Femur (tissue), 1 donor: ENCODE measurements at regions not wholly inside any gene's neighbourhood (a gene's known extent, or its start where the extent isn't known, plus 50 kb on each side); places are given as distances from the start of the nearest gene placed in this dataset.

Experiments
- DNase-seq: peaks from one replicate; pipeline ENCODE4 v3.0.0-alpha.2; 2017

DNA sequence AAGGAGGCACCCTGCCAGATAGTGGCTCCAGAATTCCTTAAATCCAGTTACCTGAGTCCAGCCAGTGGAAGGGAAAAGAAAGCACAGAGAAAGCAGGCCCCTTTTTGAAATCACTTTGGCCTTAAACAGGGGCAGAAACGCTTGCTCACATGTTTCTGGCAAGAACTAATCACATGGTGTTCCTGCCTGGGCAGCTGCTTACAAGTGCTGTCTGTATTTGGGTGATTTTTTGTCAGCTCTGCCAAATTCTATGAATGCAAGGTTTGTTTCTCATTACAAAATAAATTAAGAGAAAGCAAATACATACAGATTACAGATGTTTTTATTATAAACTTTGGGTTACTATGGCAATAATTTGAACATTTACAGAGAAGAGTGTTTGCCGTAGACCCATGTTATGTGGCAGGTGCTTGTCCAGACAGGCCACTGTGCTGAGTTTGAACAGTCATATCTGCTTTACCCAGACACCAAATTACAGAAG lies 1237.8 kb downstream of the SLITRK5 start:
- DNase-seq, result no peak

DNA sequence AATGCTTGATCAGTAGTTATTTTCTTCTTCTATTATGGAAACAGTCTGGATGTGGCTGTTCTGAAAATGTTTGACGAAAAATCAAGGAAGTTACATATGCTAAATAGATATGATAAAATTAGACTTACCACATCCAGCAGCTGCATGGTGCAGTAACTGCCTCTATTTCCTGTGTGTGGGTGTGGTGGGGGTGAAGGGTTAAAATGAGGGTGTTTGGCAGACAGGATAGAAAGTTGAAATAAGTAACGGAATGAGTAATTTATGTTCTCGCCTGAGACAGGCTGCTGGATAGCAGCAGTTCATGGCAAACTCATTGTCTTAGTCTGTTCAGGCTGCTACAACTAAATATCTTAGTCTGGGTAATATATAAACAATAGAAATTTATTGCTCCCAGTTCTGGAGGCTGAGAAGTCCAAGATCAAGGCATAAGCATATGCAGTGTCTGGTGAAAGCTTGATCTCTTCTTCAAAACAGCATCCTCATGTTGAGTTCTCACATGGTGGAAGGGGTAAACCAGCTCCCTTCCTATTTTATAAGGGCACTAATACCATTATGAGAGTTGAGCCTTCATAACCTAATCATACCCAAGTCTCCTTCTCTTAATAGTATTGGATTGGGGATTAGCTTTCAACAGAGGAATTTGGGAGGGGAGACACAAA lies 1248.9 kb downstream of the SLITRK5 start:
- no peak for DNase-seq

DNA sequence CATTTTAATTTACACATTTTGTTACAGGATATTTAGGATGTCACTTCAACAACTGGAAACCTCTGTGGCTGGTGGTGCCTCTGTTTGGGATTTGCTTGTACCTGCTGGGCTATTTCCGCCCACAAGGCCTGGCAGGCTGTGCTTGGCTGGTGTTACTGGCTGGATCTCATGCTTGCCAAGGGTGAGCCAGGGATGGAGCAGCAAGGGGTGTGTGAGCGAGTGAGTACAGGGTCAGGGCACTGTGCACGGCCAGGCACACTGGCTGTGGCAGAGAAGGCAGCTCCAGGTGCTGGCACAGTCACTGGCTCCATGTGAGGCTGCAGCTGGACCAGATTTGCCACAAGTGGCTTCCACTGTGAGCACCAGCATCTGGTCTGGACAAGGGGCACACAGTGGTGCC lies 1254.8 kb downstream of the SLITRK5 start:
- DNase-seq, result no peak

DNA sequence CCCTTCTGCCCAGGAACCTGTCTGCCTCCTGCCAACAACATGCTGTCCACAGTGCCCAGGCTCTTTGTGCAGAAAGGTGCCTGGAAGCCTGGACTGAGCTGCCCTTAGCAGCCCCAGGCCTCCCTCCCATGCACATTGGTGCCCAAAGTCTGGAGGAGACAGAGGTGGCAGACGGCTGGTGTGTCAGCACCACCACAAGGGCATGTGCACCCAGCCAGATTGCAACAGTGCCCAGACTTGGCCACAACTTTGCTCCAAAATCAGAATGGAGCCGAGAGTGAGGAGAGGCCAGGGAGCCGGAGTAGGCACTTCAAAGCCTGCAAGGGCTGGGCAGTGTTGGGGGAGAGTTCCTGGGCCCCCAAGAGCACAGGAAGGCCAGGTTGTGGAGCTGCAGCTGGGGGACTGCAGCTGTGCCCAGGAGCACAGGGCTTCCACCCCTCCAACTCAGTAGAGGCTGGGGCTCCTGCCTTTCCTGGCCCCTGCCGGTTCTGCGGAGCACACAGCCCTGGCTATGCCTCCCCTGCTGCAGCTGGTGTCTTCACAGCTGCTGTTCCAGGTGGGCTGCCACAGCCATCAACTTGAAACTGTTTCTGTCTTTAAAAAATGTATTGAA lies 1255.8 kb downstream of the SLITRK5 start:
- no peak for DNase-seq

DNA sequence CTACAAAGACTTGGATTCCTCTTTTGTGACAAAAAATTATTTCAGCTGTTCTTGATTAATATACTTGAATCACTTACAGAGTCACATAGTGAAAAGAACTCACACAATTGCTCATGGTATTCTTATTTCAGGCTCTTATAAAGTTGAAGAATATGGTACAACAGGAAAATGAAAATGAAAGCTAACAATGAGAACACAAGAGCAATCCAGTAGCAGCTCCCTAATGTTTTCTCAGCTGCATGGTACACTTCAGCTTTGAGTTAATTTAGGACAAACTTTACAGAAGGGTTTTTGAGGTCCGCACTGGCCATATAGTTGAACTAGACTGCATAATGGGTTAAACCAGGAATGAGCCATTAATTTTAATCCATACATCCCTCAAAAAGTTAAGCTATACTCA lies 1261.8 kb downstream of the SLITRK5 start:
- DNase-seq, result no peak

DNA sequence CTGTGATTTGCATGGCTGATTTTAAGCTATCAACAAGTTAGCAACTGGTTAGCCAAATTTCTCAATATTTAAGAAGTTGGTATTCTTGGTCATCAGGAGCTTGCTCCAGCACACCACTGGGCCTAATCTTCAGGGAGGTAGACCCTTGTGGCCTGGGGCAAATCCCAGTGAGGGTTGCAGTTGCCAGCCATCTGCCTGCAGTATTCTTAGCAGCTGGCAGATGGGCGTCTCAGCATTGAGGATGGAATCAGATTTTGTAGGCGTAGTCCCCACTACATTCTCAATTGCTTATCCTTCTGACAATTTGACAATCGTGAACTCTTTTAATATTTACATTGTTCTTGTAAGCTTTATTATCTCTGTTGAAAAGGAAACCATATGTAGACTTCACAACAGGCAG lies 1266.2 kb downstream of the SLITRK5 start:
- no peak for DNase-seq

DNA sequence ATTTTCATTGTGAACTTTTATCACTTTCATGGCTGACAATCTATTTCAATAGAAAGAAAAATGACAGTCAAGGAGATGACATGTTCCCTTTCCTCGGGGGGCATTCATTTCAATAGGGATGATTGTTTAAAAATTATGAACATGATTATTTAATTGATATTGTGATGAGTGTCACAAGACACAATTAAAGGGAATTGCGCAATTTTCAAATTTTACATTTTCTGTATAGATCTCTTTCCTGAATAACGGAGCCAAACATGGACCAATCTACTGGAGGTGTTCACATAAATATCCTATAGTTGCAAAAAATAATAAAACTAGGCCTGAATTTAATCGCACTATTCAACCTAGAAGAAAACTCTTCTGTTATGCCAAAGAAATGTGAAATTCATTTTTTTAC lies 1274.6 kb downstream of the SLITRK5 start:
- DNase-seq, result no peak

DNA sequence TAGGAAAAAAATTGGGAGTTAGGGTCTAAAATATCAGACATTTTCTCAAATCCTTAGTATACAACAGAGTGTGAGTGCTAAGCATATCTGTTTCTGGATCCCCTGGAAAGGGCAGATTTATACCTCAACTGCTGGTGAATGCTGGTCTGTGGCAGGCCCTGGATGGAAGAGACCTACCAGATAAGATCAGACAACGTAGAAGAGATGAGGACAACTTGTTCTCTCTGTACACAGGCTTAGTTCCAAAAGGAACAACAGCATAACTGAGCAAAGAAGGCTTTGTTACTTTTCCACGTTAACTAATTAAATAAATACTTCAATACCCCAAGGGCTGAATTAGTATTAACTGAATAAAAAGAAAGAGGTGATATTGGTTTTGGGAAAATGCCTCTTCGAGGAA lies 1277.3 kb downstream of the SLITRK5 start:
- no peak for DNase-seq

DNA sequence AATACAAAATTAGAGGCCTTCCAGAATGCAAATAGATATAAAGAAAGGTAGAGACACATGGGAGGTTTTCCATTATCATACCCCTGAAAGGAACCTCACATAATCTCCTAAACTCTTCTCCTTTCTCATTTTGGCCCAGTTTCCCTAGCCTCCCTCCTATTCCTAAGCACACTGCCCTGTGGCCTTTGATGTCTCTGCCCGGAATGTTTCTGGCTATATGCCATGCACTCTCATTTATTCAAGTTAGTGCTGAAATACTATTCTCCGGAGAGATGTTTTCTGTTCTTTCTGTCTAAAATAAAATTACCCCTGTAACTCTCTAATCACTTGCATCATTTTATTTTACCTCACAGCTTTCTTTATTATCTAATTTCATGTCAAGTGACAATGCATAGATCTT lies 1287.7 kb downstream of the SLITRK5 start:
- DNase-seq, result no peak

DNA sequence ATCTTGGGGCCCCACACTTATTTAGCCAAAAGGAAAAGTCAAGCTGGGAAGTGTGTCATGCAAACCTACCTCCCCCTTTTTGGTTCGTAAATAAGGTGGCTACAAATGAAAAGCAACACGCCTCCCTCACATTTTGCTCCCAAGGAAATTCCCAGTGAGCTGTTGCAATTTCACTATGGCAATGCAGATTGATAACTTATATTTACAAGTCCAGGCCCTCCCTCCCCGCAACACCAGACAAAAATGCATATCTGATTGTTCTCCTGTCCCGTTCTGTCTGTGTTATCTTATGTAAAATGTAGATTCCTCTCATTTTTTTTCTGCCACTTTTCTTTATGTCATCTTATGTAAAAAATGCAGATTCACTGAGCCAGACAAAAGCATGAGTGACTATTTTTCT lies 1305.3 kb downstream of the SLITRK5 start:
- DNase-seq, result no peak

DNA sequence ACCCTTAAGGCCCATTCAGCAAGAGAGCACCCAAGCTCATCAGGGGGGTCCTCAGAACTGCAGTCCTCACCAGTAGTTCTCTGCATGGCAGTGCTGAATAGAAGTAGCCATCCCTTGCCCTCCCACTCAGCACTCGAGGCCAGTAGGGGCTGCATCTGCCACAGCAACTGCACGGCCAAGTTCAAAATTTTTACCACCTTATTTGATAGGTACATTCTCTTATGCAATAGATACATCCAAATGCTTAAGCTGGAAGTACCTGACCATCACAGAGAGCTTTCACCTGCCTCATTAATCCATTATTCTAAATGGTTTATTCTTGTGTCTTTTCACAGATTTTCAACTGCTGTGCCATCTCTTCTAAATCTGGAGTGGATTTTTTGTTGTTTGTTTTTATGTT lies 1307.4 kb downstream of the SLITRK5 start:
- no peak for DNase-seq

DNA sequence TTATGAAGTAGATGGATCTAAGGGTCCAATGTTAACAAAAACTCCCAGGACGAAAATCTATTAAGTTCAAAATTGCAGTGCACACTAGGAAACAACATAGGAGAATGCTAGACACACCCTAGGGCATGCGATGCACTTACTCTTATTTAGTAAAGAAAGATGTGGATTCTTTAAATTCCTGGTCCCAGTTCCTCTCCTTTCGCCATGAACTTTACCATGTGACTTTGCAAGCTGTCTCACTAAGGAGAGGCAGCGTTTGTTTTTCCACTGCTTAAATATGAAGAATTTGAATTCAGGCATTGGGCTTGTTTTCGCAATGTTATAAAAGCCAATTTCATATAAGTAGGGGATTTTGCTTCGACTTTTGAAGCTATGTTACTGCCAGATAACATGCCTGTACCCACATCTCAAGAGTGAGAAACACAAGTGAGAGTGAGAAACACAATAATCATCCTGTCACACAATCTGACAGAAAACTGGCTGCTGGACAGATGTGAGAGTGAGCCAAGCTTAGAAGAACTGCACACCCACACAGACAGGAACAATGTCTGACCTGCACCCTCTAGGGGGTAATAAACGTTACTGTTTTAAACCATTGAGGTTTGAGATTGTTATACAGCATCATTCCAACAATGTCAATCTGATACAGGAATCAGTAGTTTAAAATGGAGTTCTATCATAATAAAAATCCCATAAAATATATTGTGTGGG lies 1308.4 kb downstream of the SLITRK5 start:
- no peak for DNase-seq

DNA sequence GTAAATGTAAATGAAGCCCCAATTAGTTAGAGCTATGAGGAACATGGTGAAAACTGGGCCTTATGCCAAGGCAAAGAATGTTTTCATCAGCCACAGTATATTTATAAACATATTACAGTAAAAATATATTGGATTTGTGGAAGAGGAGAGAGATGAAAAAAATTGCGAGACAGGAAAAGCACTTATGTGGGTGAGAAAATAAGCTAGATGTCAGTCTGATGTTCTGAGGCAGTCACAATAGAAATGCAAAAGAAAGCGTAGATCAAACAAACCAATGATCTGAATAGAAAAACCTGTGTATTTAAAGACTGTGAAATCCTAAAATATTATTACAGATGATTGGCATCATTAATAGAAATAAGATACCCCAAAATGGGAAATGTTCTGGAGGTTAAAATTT lies 1332.5 kb downstream of the SLITRK5 start:
- DNase-seq, result no peak

DNA sequence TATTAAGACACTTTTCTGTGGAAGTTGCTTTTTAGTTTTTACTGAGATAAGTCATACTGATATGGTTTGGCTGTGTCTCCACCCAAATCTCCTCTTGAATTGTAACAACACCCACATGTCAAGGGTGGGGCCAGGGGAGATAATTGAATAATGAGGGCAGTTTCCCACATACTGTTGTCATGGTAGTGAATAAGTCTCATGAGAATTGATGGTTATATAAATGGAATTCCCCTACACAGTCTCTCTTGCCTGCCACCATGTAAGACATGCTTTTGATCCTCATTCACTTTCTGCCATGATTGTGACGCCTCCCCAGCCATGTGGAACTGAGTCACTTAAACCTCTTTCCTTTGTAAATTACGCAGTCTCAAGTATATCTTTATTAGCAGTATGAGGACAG lies 1340.4 kb downstream of the SLITRK5 start:
- no peak for DNase-seq

DNA sequence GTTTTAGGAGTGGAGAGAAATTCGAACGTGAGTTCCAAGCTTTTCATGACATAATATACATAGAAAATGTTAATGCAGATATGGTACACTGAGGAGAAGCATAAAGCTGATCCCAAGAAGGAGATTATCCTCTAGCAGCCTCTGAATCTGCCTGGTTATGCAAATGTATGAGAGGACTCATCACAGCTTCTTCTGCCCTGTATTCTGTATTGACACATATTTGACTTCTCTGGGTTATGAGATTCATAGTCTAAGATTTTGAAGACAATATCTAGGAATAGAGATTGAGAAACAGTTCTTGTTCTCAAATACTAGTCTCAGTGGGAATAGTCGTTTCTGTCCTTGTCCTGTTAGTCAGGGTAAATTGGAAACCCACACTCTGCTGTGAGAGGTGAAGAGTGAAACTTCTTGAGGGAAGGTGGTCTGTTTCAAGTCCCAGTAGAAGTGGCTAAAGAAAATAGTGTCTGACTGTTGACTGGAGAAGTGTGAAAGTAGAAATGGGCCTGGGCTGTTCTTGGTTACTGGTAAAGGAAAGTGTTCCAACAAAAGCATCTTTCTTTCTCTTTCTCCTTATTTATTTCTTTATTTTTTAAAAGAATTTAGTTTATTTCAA lies 1356.6 kb downstream of the SLITRK5 start:
- DNase-seq, result no peak

DNA sequence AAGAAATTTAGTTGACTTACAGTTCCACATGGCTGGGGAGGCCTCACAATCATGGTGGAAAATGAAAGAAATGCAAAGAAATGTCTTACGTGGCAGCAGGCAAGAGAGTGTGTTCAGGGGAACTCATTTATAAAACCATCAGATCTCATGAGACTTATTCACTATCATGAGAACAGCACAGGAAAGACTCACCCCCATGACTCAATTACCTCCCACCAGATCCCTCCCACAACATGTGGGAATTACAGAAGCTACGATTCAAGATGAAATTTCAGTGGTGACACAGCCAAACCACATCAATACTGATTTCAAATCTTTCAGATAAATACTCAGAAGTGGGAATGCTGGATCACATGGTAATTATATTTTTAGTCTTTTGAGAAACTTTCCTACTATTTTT lies 1357.9 kb downstream of the SLITRK5 start:
- DNase-seq, result no peak

DNA sequence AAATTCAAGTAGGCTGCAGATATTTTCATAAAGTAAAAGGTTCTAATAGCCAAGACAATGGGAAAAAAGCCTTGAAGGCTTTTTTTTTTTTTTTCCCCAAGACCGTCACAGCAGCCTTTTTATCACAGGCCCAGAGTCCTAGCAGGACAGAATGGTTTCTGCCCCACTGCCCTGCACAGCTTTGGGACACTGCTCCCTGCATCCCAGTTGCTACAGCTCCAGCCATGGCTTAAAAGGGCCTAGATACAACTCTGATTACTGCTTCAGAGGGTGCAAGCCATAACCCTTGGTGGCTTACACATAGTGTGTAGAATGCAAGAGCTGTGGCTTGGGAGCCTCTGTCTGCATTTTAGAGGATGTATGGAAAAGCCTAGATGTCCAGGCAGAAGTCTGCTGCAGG lies 1362.8 kb downstream of the SLITRK5 start:
- DNase-seq, result no peak

DNA sequence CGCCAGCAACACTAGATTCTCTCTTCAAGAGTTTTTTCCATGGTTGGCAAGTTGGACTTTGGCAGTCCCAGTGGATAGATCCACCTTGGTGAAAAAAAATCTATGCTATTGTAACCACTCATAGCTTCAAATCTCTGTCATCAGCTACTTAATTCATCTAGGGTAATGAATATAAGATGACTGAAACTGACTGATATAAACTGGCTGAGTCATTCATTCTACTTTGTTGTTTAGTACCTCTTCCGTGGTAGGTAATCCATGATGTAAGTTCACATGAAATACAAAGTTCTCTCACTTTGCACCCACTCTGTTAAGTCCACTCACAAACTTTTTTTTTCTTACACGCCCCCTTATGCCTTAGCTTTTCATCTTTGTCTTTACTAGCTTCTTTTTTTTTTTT lies 1381.5 kb downstream of the SLITRK5 start:
- no peak for DNase-seq

DNA sequence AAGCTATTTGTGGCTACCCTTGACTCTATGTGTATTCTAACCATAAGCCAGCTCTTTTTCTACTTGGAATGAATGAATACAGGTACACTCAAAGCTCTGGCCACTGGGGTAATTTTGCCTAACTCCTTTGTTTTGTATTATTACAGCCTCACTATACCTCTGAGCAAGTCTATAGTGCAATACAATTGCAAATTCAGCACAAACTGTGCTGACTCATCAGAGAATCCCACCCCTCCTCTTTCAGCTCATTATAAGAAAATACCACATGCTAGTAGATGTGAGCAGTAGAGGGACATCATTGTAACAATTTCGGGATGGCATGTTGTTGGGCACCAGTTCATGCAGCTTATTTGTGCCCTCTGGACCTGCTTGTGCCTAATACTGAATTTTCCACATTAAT lies 1382.2 kb downstream of the SLITRK5 start:
- no peak for DNase-seq

DNA sequence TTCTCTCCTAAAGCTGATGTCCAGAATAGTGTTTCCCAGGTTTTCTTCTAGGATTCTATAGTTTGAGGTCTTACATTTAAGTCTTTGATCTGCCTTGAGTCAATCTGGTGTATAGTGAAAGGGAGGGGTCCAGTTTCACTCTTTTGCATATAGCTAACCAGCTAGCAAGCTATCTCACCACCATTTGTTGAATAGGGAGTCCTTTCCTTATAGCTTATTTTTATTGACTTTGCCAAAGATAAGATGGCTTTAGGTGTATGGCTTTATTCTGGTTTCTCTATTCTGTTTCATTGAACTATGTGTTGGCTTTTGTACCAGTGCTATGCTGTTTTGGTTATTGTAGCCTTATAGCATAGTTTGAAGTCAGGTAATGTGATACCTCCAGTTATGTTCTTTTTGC lies 1386.1 kb downstream of the SLITRK5 start:
- DNase-seq, result no peak

DNA sequence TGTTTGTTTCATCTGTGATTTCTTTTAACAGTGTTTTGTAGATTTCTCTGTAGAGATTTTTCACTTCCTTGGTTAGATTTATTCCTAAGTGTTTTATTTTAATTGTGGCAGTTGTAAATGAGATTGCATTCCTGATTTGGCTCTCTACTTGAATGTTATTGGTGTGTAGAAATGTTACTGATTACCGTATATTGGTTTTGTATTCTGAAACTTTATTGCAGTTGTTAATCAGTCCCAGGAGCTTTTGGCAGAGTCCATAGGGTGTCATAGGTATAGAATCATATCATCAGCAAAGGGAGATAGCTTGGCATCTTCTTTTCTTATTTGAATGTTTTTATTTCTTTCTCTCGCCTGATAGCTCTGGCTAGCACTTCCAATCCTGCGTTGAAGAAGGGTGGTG lies 1386.7 kb downstream of the SLITRK5 start:
- no peak for DNase-seq

DNA sequence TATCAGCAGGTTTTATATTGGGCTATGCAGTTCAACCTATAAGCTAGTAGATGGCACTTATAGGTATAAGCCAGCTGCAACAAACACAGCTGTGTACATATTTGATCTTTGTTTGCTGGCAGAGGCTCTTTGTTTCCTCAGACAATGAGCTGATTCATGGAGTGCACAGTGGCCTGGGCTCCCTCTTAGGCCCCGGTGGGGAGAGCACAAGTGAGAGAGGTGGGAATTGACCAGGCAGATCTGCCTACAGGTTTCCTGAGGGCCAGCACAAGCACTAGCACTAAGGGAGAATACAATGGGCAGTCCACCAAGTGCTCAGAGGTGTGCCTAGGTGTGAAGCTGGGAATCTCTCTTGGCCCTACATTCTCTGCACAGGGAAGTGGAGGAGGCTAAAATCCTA lies 1390.7 kb downstream of the SLITRK5 start:
- DNase-seq, result no peak

DNA sequence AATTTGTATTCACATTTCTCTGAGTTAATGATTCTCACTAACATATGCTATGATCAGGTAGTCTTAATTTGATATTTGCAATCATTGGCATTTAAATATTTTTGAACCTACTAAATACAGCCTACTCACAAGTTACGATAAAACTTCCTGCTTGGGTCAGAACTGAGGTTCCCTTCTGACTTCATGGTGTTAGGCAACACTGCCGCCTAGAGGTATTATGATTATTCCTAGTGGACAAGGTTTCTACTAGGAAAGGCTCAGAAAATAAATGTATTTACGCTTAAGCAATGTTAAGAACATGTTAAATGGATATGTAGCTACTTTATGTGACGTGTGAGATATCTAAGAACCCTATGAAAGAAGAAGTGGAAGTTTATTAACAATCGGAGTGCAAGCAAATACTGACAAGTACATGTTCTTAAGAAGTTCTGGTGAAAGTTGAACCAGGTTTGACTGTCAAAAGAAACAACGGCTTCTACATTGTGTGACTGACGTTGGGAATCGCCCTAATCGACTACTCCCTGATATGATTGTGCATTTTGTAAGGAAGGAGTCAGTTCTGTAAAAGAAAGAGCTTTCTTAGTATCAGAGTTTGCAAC lies 1395.8 kb downstream of the SLITRK5 start:
- DNase-seq, result peak; percentile 23

DNA sequence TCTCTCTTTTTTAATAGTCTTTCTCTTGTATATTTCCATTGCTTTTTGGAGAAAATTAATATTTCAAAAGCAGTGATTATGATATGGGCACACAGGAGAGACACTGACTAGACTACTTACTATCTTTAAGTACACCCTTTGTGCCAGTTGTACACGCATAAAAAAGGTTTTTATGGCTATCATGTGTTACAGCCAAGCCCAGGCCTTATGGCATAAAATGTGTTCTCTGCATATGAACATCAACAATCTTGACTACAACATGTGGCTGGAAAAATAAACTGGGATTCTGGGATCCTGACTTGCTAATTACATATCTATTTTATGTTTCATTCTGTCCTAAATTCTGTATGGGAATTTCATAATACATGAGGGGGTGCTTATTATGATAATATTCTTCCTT lies 1401.8 kb downstream of the SLITRK5 start:
- no peak for DNase-seq
